ENCODE measurements at regions not wholly inside any gene's neighbourhood (a gene's known extent, or its start where the extent isn't known, plus 50 kb on each side); places are given as distances from the start of the nearest gene placed in this dataset.
"Not testable (repeated sequence)": the region's sequence is repeated elsewhere in the genome, so short reads cannot be mapped to it uniquely, and the experiment has no call there.

DNA sequence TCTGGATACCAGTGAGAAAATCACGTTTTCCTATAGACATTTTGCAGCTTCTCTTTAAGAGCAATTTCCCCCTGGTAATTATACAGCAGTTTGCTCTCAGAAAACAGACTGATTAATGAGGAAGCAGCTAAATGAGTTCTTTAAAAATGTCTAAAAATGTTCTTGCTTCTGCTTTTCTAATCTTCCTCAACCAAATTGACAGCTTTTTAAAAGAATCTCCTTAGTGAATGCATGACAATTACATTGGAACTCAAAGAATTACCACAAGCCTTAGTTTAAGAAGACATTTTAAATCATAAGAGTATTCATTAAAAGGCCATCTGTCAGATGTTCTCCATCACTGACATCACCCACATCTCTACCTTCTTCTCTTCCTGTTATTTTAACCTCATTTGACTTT is 135.8 kb upstream of the PLXNC1 start:
- Histone ChIP-seq H3K9me3 (no peaks in the 10 kb centered on the region), H3K4me1 (no peaks in the 10 kb centered on the region), H3K36me3 (no peaks in the 10 kb centered on the region), H3K4me3 (no peak overlapping the region), H3K27me3 (no peaks in the 10 kb centered on the region), H3K27ac (no peak overlapping the region)
- no peak for DNase-seq
- intact Hi-C loops (cut with DNase I; ENCODE audit: low total_unique reads): no loop called here
- TF ChIP-seq POLR2A (IDR thresholded peaks at IDR 0.05): no peak
- TF ChIP-seq, protein P1, sequence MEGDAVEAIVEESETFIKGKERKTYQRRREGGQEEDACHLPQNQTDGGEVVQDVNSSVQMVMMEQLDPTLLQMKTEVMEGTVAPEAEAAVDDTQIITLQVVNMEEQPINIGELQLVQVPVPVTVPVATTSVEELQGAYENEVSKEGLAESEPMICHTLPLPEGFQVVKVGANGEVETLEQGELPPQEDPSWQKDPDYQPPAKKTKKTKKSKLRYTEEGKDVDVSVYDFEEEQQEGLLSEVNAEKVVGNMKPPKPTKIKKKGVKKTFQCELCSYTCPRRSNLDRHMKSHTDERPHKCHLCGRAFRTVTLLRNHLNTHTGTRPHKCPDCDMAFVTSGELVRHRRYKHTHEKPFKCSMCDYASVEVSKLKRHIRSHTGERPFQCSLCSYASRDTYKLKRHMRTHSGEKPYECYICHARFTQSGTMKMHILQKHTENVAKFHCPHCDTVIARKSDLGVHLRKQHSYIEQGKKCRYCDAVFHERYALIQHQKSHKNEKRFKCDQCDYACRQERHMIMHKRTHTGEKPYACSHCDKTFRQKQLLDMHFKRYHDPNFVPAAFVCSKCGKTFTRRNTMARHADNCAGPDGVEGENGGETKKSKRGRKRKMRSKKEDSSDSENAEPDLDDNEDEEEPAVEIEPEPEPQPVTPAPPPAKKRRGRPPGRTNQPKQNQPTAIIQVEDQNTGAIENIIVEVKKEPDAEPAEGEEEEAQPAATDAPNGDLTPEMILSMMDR (IDR thresholded peaks at IDR 0.05): no peak

DNA sequence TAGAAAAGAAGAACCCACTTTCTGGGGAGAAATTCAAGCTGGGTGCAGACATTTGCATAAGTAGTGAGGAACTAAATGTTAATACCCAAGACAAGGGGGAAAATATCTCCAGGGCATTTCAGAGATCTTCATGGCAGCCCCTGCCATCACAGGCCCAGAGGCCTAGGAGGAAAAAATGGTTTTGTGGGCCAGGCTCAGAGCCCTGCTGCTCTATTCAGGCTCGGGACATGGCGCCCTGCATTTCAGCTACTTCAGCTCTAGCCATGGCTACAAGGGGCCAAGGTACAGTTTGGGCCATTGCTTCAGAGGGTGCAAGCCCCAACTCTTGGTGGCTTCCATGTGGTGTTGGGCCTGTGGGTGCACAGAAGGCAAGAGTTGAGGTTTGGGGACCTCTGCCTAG is 131.1 kb upstream of the PLXNC1 start:
- DNase-seq; intact Hi-C loops (cut with DNase I; ENCODE audit: low total_unique reads); H3K27ac ChIP-seq; H3K9me3 ChIP-seq; H3K27me3 ChIP-seq; H3K36me3 ChIP-seq; H3K4me1 ChIP-seq; H3K4me3 ChIP-seq: not testable (repeated sequence)

DNA sequence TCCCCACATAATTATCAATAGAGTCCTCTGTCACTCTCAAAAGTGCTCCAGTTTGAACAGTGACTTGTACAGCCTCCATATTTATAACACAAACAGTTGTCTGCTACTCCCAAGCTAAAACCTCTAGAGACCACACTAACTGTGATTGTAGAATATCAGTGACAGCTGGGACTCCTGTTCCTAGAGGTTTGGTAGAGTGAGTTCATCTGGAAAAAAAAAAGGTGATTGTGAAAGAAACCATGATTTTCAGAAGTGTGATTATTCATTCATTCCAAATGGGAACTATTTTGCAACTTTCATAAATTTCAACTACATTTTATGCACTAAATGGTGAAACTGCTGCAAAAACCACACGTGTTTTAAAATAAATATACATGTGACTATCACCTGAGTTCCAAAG is 128.0 kb upstream of the PLXNC1 start:
- intact Hi-C loops (cut with DNase I; ENCODE audit: low total_unique reads): no loop called here
- no peaks in the 10 kb centered on the region for H3K27me3 ChIP-seq
- H3K27ac ChIP-seq: no peak overlapping the region
- no peak overlapping the region for H3K4me3 ChIP-seq
- peaks cover 0 to 3% of the 10 kb centered on the region in 2 donors for H3K9me3 ChIP-seq
- no peak for DNase-seq
- no peaks in the 10 kb centered on the region for H3K4me1 ChIP-seq
- TF ChIP-seq POLR2A (IDR thresholded peaks at IDR 0.05): no peak
- TF ChIP-seq, protein P1 (IDR thresholded peaks at IDR 0.05): no peak
- no peaks in the 10 kb centered on the region for H3K36me3 ChIP-seq

DNA sequence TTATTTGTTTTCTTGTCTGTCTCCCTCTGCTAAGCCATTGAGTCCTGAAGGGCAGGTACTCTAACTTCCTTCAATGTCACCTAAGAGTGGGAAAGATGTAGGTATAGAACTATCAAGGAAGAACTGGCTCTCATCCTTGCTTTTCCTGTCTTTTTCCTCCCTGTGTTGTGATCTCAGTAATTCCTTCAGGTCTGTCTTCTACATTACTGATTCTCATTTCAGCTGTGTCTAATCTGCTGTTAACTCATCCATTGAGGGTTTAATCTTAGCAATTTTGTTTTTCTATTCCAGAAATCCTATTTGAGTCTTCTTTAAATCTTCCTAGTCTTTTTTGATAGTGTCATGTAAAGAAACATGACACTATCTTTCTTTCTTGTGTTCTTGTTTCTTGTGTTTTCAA is 124.5 kb upstream of the PLXNC1 start:
- no peak for TF ChIP-seq POLR2A (IDR thresholded peaks at IDR 0.05)
- TF ChIP-seq, protein P1 (IDR thresholded peaks at IDR 0.05): no peak
- Histone ChIP-seq H3K36me3 (no peaks in the 10 kb centered on the region), H3K27me3 (no peaks in the 10 kb centered on the region), H3K4me1 (no peaks in the 10 kb centered on the region), H3K9me3 (peaks cover 0 to 3% of the 10 kb centered on the region in 2 donors), H3K4me3 (no peak overlapping the region), H3K27ac (no peak overlapping the region)
- no peak for DNase-seq
- intact Hi-C loops (cut with DNase I; ENCODE audit: low total_unique reads): no loop called here

DNA sequence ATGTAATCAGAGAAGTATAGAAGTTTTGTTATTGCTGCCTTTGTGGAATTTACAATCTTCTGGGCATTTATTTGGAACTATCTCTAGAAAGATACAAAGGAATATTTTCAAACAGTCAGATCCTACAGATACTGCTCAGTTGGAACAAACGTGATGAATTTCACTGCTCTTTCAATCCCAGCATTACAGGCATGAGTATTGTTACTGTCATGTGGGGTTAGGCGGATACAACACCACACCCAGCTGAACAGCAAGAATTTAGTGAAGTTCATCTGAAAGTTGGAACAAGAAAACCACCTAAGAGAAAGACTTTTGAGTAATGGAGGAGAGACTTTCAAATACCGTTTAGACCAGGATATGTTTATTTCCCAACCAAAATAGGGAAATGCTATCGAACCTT is 123.3 kb upstream of the PLXNC1 start:
- Histone ChIP-seq H3K27me3 (no peaks in the 10 kb centered on the region), H3K4me3 (no peak overlapping the region), H3K27ac (no peak overlapping the region), H3K9me3 (peaks cover 0 to 3% of the 10 kb centered on the region in 2 donors), H3K36me3 (no peaks in the 10 kb centered on the region), H3K4me1 (no peaks in the 10 kb centered on the region)
- no peak for DNase-seq
- intact Hi-C loops (cut with DNase I; ENCODE audit: low total_unique reads): no loop called here
- TF ChIP-seq POLR2A (IDR thresholded peaks at IDR 0.05): no peak
- TF ChIP-seq, protein P1 (IDR thresholded peaks at IDR 0.05): no peak

DNA sequence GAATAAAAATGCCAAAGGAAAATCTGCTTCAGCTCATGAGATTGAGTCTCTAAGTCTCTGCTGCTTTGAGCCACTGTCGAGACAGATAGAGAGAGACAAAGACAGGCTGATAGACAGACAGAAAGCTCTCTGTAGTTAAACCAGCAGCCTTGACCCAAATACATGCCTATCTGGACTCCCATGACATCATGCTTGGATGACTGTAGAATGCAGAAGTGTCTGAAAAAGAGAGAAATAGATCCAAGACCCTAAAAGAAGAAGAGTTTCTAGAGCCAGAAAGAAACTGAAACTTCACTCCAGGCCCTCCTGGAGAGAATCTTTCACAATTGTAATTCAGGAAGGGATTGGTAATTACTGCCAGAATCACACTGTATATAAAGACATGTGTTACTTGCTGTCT is 122.6 kb upstream of the PLXNC1 start:
- no peak overlapping the region for H3K27ac ChIP-seq
- no peaks in the 10 kb centered on the region for H3K36me3 ChIP-seq
- no peak for DNase-seq
- no peaks in the 10 kb centered on the region for H3K27me3 ChIP-seq
- TF ChIP-seq, protein P1 (IDR thresholded peaks at IDR 0.05): no peak
- no peak for TF ChIP-seq POLR2A (IDR thresholded peaks at IDR 0.05)
- peaks cover 0 to 3% of the 10 kb centered on the region in 2 donors for H3K9me3 ChIP-seq
- H3K4me3 ChIP-seq: no peak overlapping the region
- intact Hi-C loops (cut with DNase I; ENCODE audit: low total_unique reads): no loop called here
- H3K4me1 ChIP-seq: no peaks in the 10 kb centered on the region

All from uterus (tissue), 3 donors.